Ishikawa (cell line): ENCODE measurements at regions not wholly inside any gene's neighbourhood (a gene's known extent, or its start where the extent isn't known, plus 50 kb on each side); places are given as distances from the start of the nearest gene placed in this dataset.
A peak's percentile ranks its signal among the peaks of the same experiment; 100 is the strongest.

Experiments used
- CREB1 ChIP-seq: IDR thresholded peaks from 2 replicates; pipeline ENCODE4 v1.6.1; 2012; ENCODE audit warnings: low read depth
- NFIC ChIP-seq: IDR thresholded peaks from 2 replicates; pipeline ENCODE4 v1.6.1; 2012
- RAD21 ChIP-seq: IDR thresholded peaks from 2 replicates; pipeline ENCODE4 v1.6.1; 2012; ENCODE audit warnings: low read depth
- TAF1 ChIP-seq: IDR thresholded peaks from 2 replicates; pipeline ENCODE4 v1.6.1; 2012; ENCODE audit warnings: low read depth, mild to moderate bottlenecking
- TCF12 ChIP-seq: IDR thresholded peaks from 2 replicates; pipeline ENCODE4 v1.6.1; 2012; ENCODE audit warnings: low read depth
- YY1 ChIP-seq: IDR thresholded peaks from 2 replicates; pipeline ENCODE4 v1.6.1; 2012; ENCODE audit warnings: low read depth
- TF ChIP-seq, protein P1 (sequence below): IDR thresholded peaks from 2 replicates; pipeline ENCODE4 v1.6.1; 2012
- TF ChIP-seq, protein P2 (sequence below): IDR thresholded peaks from 2 replicates; pipeline ENCODE4 v1.6.1; 2012; ENCODE audit warnings: low read depth, mild to moderate bottlenecking

DNA sequence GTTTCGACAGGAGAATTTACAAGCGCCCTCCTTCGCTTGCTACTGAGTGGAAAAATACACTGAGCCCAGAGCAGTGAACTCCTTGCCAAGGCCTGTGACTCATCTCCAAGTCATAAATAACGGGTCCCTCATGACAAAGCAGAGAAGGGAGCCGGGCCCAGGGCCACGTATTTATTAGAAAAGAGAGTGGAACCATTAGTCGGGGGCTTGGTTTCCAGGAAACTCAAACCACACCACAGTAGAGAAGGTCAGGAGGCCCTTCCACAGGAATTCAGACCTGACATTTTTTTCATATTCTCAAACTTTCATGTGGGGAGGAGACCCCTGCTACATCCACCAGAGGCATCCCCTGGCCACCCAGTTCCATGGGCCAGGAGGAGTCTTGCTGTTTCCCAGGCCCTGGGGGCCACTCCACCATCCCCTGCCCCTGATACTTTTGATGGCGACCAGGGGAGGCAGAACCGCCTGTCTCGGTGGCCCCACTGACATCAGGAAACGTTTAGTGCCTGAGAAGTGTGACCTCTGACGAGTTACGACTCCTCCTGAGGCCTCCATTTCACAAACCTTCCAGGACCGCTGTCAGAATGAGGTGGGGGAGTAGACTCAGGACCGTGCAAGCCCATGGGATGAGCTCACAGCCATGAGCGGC, 289.7 kb downstream of the DYSF start:
- TF ChIP-seq RAD21 (no peak), TAF1 (no peak), TCF12 (no peak), NFIC (peak; percentile 79), YY1 (no peak), CREB1 (no peak)
- TF ChIP-seq, protein P1, sequence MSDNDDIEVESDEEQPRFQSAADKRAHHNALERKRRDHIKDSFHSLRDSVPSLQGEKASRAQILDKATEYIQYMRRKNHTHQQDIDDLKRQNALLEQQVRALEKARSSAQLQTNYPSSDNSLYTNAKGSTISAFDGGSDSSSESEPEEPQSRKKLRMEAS: no peak
- TF ChIP-seq, protein P2, sequence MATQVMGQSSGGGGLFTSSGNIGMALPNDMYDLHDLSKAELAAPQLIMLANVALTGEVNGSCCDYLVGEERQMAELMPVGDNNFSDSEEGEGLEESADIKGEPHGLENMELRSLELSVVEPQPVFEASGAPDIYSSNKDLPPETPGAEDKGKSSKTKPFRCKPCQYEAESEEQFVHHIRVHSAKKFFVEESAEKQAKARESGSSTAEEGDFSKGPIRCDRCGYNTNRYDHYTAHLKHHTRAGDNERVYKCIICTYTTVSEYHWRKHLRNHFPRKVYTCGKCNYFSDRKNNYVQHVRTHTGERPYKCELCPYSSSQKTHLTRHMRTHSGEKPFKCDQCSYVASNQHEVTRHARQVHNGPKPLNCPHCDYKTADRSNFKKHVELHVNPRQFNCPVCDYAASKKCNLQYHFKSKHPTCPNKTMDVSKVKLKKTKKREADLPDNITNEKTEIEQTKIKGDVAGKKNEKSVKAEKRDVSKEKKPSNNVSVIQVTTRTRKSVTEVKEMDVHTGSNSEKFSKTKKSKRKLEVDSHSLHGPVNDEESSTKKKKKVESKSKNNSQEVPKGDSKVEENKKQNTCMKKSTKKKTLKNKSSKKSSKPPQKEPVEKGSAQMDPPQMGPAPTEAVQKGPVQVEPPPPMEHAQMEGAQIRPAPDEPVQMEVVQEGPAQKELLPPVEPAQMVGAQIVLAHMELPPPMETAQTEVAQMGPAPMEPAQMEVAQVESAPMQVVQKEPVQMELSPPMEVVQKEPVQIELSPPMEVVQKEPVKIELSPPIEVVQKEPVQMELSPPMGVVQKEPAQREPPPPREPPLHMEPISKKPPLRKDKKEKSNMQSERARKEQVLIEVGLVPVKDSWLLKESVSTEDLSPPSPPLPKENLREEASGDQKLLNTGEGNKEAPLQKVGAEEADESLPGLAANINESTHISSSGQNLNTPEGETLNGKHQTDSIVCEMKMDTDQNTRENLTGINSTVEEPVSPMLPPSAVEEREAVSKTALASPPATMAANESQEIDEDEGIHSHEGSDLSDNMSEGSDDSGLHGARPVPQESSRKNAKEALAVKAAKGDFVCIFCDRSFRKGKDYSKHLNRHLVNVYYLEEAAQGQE: no peak
